Cardiac fibroblast (primary cell): ENCODE measurements at regions not wholly inside any gene's neighbourhood (a gene's known extent, or its start where the extent isn't known, plus 50 kb on each side); places are given as distances from the start of the nearest gene placed in this dataset.

Experiments used
- DNase-seq, 2 donors: peaks; one replicate each; pipeline versions ENCODE4 v3.0.0 to v3.0.0-alpha.2; 2010; ENCODE audit warnings: low read depth in 2 of 2
- H3K4me3 ChIP-seq, 2 donors: replicated peaks in 1 of 2; 1 replicate in 1 of 2; 2 replicates in 1 of 2; pipeline ENCODE4 v1.5.1; 2011; ENCODE audit warnings: low read depth in 2 of 2, low read length in 2 of 2, mild to moderate bottlenecking in 2 of 2, moderate library complexity in 1 of 2
- TF ChIP-seq, protein P1 (sequence below): IDR thresholded peaks from one replicate; pipeline ENCODE4 v1.5.1; 2011; ENCODE audit warnings: low read depth, mild to moderate bottlenecking, low read length, inconsistent platforms

DNA sequence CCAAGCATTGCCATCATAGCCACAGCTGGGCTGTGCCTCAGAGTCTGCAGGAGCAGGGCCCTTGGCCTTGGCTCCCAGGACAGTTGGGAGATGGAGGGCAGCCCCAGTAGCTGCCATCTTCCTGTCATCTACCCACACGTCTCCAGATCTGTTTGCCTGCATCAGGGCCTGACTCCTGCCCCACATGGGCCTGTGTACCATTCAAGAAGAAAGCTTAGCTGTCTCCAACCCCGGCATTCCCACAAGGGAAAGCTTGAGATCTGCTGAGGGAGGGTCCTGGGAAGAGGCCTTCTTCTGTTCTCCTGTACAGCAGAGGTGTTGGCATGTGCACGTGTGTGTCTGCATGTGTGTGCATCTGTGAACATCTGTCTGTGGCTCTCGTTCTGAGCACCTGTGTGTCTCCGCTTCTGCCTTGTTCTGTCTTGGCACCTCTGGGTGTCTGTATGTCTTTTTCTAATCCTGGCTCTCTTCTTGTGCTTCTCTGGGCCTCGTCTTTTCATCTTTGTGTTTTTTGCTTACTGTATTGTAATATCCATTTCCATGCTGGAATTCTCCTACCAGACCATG, 122.2 kb downstream of the MRM1 start:
- no peak overlapping the region for H3K4me3 ChIP-seq
- TF ChIP-seq, protein P1, sequence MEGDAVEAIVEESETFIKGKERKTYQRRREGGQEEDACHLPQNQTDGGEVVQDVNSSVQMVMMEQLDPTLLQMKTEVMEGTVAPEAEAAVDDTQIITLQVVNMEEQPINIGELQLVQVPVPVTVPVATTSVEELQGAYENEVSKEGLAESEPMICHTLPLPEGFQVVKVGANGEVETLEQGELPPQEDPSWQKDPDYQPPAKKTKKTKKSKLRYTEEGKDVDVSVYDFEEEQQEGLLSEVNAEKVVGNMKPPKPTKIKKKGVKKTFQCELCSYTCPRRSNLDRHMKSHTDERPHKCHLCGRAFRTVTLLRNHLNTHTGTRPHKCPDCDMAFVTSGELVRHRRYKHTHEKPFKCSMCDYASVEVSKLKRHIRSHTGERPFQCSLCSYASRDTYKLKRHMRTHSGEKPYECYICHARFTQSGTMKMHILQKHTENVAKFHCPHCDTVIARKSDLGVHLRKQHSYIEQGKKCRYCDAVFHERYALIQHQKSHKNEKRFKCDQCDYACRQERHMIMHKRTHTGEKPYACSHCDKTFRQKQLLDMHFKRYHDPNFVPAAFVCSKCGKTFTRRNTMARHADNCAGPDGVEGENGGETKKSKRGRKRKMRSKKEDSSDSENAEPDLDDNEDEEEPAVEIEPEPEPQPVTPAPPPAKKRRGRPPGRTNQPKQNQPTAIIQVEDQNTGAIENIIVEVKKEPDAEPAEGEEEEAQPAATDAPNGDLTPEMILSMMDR, result no peak
- no peak for DNase-seq

DNA sequence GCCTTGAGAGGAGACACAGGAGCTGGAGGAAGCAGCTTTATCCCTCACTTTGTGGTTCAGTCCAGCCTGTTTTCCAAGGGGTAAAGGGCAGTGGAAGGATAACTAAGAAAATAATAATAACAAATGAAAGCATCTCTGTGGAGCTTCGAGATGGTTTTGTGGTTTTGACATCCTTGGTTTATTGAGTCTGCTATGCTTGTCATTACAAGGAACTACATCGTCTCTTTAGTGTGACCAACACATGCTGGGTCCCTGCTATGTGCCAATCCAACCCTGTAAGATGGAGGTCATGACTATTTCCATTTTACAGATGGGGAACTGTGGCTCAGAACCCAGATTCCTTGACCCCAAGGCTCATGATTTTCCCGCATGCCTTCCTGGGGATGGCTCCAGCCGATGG, 124.8 kb downstream of the MRM1 start:
- no peak for DNase-seq
- no peak overlapping the region for H3K4me3 ChIP-seq
- TF ChIP-seq, protein P1, result no peak

DNA sequence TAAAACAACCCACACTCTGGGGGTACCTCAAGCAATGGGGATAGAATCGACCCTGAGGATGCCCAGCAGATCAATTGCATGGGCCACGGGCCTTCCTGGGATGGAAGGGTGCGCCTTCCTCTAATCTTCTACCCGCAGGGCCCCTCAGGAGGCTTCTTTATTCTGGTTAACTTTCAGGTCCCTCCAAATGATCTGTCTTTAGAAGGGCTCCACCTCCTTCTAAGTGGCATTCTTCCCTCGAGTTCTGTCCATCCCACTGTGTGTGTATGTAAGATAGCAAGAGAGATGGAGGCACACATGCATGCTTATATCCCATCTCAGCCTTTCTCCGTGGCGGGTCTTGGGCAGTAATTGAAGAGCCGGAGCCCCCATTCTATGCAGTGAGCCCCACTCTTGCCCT, 125.7 kb downstream of the MRM1 start:
- TF ChIP-seq, protein P1, result no peak

DNA sequence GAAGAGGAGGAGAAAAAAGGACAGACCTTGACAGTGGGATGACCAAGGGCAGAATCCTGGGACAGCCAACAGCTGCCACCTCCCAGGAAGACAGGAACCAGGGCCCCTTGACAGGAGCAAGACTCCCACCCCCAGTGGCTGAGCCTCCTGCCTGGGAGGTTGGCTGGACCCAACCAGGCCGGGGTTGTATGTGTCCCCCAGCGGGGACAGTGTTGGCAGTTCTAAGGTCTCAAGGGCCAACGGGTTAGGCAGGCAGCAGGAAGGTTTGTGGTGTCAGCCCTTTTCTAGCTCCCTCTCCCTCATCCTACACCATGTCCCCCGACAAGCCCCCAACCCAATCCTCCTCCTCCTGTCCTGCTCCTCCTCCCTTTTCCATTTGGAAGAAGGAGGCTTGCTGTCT, 126.2 kb downstream of the MRM1 start:
- no peak overlapping the region for H3K4me3 ChIP-seq
- TF ChIP-seq, protein P1, result no peak
- no peak for DNase-seq

More for the DNA sequence above, 125.7 kb downstream of the MRM1 start:
- DNase-seq, result no peak
- no peak overlapping the region for H3K4me3 ChIP-seq

DNA sequence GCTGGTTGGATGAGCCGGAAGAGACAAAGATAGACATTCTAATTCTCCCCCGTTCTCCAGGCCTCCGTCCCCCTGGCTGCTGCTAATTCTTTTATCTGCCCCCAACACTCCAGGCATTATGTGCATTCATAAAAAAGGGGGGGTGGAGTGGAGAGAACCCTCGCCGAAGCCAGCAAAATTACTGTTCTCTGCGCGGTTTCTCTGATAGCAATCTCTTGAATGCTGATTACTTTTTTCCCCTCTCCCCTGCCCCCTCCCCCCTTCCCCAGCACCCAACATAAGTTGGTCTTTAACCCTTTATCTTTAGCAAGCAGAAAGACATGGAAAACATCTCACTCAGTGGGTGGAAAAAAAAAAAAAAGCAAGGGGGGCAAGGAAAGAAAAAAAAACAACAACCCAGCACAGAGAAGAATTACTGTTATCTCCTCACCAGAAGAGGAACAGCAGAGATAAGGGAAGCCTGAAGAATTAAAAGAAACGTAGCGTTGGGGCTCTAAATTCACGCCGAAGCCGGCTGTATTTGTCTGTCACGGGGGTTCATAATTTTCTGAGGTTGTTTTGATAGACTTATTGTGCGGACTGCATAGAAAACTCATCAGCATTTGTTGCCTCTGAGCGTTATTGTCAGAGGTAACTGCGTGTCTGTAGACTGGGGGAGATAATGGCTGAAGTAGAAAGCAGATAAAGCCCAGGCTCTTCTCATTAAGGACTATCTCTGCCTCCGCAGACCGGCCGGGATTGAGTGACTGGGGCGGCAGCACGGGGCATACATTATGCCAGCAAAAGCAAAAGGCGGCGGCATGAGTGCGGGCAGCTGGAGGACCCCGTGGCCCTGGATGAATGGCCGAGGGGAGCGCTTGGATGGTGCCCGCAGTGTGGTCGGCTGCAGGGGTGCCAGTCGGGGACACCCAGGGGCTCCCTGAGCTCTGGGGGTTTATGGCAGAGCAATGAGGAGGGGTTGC, 126.9 kb downstream of the MRM1 start:
- DNase-seq, result no peak
- TF ChIP-seq, protein P1, result no peak
- H3K4me3 ChIP-seq, result no peak overlapping the region

DNA sequence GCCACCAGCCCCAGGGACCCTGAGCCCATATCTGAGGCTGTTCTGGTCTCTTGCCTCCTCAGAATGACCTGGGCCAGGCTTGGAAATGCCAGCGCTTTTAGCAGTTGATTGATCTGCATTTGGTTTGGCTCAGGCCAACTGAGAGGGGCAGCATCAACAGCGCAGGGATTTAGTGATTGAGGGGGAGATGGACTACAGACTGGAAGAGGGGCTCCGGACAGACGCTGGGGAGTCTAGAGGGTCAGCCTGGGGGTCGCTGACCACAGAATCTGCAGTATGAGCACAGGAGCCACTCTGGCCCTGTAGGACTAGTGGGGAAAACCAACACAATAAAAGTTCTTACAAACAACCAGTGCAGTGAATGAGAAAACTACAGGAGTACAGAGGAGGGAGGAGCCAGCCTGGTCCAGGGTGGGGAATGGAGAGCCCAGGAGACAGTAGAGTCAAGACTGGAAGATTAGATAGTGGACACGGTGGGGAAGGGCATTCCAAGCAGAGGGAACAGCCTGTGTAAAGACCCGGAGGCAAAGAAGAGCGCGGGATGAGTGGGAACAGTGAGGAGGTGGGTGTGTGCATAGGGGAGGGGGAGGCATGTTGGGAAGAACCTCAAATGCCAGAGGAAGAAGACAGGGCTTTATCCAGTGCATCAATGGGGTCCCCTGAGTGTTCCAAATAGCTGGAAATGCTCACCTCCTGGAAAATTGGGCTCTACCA, 128.9 kb downstream of the MRM1 start:
- no peak overlapping the region for H3K4me3 ChIP-seq
- no peak for DNase-seq
- TF ChIP-seq, protein P1, result no peak
